ENCODE measurements at regions not wholly inside any gene's neighbourhood (a gene's known extent, or its start where the extent isn't known, plus 50 kb on each side); places are given as distances from the start of the nearest gene placed in this dataset.

DNA sequence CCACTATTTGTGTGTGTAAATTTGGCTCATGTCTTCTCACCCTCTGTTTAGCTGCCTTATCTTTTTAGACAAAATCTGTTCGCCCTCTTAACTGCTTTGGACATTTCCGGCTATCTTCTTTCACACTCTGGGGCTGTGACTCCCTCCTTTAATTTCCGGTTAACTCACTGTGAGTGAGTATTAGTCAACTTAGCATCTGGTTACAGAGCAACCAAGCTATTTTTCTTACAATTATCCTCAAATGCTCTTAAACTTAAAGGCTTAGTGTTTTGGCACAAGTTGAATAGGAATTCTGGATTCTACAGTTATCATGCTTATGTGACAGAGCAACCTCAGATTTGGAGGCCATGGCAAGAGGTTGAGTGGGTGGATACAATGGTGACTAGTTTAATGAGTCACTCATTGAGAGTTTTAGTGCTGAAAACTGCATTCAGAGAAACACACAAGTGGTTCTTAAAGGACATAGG, 177.6 kb upstream of the SEMA3A start:
- DNase-seq = no peak

DNA sequence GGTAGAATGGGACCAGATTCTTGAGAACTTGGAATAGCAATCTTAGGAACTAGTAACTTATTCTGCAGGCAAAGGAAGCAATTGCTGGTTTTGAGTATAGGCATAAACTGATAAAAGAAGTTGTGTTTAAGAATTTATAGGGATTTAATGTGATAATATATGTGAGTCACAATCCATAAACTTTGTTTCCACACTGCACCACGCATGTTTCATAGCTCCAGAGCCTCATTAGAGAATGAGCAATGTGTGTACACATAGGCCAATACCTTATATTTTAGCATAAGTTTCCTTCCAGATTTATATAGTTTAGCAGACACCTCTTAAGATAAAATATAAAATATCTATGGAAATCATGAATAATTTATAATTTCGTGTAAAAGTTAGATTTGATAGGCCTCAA, 175.5 kb upstream of the SEMA3A start:
- no peak for DNase-seq

DNA sequence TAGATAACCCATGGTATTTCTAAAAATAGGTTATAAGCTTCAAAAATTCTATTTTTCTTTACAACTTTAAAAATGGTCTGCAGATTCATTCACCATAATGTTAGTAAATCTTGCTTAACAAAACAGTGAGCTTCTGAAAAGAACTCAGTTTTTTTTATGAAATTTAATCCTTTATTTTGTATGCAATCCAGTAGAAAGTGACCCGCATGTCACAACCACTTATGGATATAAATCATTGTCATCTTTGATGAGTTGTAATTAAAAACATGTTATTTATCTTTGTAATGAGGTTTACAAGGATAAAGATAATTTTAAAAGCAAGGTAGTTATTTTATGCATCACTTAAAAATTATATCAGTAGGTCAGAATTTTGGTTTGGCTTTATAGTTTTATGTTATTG, 173.5 kb upstream of the SEMA3A start:
- DNase-seq = no peak

DNA sequence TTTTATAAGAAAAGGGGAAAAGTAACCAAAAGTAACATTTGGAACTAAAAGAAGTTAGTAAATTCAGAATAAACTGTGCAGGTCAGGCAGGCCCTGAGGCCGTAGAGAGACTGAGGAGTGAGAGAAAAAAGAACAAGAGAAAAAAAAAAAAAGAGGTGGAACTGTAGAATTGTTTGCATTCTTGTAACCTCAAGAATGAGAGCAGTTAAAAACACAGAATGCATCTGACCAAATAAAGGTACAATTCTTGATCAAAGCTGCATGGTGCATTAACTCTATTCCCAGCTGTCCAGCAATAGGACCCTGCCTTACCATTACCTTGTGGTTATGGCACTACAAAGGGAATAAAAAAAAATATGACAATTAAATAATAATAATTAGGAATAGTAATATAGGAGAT, 170.1 kb upstream of the SEMA3A start:
- DNase-seq = no peak

DNA sequence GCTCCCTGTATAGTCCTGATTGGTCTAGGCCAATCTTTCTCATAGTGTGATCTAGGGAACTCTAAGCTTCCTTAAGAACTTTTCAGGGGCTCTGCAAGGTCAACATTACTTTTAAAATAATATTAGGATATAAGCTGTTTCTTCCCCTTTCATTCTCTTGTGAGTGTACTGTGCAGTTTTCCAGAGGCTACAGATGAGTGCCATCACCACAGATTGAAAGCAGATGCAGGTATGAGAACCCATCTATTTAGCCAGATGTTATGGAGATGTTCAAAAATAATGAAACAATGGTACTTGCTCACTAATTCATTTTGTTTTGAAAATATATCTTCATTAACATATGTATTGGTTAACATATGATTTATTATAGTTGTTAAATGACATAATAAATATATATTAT, 169.2 kb upstream of the SEMA3A start:
- DNase-seq = no peak

DNA sequence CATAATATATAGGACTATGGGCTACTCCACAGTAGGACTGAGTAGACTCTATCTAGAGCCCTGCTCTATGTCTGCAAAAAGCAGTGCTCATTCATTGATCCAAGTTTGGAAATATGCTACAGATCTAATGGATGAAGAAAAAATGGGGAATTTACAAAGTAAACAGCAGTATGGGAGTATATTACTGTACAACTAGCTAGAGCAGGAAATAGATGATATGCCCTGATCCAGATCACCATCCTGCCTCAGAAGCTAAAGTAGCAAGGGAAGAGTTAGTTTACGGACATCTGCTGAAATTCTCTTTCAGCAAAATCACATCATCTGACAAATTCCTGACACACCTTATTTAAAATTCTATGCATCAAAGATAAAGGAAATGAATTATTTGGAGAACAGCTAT, 168.2 kb upstream of the SEMA3A start:
- DNase-seq = no peak

DNA sequence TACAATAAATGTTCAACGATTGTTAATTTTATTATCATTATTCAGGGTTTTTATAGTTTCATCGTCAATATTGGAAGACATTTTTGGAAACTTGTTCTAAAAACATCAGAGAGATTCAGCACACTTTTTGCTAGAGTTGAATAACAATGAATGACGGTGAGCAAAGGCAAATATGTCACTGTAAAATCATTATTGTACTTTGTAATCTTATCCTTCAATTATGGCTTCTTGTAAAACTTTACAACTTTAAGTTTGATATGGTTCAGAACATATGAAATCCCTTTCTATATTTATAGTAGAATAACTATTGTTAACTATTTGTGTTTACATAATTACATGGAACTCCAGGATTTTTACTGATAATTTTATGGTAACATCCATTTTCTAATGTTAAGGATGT, 167.8 kb upstream of the SEMA3A start:
- DNase-seq = no peak

DNA sequence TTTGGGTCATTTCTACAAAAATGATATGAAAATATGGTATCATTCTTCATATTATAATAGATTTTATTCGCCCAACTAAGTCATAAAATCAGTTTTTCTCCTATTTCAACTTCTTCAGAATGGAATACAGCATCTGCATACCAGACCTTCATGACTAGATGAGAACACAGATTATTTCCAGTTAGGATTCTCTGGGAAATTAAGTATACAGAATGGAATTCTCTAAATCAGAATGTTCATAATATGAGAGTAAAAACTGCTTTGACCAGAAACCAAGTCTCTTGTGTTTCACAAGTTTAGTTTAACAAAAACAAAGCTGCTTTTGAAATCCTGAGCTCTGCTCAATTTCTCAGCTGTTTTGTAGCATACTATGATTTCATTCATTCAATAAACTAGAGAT, 160.3 kb upstream of the SEMA3A start:
- no peak for DNase-seq

DNA sequence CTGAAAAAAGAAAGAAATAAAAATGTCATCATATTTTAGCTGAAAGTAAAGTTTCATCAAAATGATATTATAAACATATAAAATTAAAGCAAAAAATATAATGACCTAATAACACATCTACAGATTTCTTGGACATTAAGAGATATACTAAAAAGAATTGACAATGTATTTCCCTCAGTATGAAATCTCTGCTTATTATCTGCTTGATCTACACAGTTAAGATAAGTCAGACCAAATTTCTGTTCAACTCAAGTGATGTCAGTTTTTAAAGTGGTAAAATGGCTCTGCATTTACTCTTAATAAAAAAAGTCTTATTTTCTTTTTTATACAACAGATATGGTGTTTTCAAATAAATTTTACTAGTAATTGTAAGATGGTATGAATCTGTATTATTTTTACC, 159.4 kb upstream of the SEMA3A start:
- no peak for DNase-seq

DNA sequence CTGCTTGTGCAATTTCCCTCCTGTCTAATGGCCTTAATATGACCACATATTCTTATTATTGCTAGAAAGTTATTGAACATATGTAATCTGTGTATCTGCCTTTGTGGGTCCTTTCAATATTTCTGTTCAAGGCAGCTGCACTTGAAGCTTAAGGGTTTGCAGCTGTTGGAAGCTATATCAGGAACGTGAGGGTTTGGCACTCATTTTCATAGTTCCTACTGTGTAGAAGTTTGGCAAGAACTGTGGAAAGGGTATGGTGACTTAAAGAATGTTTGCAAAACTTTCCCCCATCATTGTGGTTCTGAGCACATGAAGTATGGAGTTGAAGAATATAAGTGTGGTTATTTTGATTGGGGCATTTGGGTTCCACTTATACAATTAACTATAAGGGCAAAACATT, 144.7 kb upstream of the SEMA3A start:
- DNase-seq = no peak

DNA sequence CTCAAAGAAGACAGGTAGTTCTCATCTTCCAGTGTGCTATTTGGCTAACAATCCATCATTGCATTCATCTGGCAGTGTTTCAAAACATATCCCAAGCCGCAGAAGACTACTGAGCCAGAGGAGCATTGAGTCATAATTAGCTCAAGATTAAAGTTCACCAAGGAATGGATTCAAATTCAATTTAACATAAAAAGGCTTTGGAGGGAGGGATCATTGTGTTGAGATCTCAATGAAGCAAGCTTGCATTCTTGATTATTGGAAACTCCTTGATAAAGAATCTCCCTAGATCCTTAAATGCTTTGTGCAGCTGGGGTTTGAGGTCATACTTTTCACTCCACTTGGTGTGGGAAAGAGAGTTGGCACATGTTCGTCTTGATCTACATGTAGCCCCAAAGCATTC, 142.8 kb upstream of the SEMA3A start:
- no peak for DNase-seq

DNA sequence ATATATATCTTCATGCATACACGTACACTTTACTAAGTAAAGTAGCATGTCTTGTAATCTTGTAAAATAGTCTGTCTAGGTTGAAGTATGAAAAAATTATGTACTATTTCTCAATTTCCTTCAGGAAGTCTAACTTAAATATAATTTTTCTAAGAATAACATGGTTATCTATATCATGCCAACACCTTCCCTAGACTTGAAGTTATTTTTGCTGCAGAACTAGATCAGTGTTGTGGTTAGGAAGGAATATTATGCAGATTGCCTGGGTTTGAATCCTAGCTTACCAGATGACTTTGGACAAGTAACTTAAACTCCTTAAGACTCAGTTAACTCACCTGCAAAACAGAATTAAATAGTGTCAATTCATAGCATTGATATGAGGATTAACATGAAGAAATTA, 142.2 kb upstream of the SEMA3A start:
- no peak for DNase-seq

DNA sequence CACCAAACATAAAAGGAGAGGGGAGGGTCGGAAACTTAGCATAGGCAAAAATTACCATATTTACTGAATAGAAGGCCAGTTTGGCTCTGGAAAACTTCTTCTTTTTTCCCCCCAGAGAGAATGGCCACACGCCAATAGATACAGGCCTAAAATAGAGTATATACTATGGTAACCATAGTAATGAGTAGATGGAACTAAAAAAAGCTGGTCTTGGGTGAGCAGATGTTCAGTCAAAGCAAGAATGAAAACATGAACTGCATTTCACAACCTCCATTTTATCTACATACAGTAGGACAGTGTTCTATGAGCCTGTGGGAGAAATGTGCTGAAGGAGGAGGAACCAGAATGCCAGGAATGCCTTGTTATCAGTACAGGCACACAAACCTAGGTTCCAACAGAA, 141.7 kb upstream of the SEMA3A start:
- peak; percentile 17 for DNase-seq

DNA sequence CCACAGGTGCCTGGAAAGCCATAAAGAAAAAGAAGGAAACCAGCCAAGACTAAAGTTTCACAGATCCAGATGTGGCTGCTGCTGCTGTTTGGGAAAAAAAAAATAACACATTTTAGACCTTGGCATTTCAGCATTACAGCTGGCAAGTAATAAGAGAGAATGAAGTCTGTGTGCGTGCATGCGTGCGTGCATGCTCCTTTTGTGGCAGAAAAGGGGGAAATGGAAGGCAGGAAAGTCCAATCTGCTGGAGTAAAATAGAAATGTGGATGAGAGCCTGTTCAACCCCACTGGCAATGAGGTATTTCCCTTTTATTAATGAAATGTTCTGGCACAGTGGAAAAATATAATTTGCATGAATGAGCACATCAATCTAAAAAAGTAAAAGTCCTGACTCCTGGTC, 137.0 kb upstream of the SEMA3A start:
- DNase-seq = no peak

DNA sequence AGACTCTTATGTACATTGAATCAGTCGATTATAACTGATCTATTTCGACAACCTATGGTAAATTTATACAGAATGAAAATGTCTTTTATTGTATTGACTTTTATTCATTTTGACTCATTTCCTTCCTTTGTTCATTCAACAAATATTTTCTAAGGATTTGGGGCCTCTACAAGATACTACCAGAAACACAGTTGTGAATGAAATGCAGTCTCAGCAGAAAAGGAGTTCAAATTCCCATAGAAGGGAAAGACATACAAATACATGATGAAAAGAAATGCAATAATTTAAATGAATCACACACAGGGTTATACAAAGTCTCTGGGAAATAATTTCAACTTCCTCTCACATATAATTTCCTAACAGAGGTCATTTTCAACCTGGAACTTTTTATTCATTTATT, 134.0 kb upstream of the SEMA3A start:
- no peak for DNase-seq

DNA sequence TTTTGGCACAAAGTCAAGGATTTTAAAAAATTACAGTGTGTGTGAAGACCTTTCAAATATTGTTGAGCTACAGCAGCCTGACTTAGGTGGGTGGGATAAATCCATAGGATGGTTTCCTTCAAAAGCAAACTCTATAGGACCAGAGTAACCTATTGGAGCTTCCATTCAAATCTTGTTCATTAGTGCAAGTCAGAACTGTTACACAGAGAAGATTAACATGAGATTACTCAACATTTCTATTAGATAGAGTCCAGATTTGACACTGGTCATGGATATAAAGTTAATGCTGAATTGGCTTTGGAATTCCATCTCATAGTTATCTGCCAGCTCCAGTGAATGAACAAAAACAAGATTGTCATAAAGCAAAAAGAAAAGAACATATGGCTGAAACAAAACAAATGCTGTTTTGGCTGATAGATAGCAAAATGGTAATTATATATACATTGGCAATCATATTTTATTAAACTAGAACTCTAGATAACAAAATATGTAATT, 129.6 kb upstream of the SEMA3A start:
- no peak for DNase-seq

DNA sequence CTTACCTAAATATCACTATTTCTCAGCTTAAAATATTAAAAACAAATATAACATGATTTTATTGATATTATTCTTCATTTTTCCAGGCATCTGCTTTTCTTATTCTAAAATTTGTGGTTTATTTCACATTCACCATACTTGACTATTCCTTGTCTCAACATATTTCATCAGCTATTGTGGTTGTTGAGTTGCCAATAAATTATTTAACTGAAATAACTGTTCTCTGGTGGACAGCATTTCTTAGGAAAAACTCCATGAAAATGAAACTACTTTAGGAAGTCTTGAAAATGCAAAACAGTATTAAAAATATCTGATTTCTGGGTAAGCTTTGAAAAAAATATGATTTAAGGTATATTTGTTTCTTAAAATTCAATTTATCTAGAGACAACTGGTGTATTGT, 122.9 kb upstream of the SEMA3A start:
- no peak for DNase-seq

DNA sequence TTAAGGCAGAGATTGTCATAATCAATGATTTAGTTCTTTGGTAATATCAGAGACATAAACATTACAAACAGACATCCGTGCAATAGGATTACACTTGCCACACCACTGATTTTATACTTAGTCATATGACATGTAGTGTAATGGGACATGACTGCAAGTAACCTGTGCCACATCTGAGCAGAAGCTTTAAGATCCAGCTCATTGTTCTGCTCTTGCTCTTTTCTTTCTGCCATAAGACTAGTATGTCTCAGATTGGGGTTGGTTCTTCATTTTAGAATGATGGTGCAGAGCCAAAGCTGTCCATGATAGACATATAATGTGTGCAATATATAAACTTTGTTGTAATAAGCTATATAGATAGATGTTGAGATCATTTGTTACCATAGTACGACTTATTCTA, 119.7 kb upstream of the SEMA3A start:
- DNase-seq = no peak

DNA sequence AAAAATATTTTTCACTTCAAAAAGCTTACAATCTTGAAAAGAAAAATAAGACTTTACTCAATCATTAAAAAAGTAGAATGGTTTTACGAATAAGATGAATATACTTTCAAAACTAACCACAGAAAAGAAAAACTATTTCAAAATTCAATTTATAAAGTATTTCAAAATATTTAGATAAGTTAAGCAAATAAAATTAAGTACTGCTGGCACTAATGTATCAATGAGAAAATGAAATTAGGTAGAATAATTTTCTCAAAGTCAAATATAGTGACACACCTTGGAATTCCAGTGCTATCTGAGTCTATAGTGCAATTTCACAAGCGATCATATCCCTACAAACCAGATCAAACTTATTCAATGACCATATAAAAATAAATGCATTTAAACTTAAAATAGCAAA, 109.8 kb upstream of the SEMA3A start:
- no peak for DNase-seq

DNA sequence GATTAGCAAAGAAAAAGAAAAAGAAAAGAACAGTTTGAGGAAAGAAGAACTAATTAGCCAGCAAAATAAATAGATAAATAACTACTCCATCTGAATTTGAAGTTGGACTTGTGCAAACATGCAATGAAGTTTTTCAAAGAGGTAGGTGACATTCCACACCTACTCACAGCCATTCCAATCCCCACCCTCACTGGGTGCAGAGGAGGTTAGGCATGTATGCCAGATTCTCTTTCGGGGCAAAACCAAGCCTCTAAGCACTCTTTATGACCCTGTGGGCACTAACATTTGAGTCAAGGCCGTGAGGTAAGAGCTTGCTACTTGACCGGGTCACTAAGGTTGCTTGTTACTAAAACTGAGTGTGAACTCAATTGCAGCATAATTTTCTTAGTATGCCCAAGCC, 108.4 kb upstream of the SEMA3A start:
- DNase-seq = no peak

DNA sequence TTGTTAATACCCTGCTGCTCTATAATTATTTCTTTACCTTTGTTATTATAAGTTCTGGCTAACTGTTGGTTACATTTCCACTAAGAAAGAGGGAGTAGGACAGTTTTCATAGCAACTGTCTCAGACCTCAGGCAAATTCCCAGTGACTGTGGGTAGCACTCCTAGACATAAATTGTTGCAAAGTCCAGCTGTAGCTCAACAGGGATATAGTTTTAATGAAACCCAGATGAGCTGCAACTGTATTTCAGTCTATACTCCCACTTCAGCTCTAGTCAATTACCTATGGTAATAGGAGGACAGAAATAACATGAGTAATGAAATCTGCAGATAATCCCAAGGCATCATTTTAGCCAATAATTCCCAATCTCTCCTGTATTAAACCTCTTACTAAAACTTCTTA, 103.0 kb upstream of the SEMA3A start:
- no peak for DNase-seq

DNA sequence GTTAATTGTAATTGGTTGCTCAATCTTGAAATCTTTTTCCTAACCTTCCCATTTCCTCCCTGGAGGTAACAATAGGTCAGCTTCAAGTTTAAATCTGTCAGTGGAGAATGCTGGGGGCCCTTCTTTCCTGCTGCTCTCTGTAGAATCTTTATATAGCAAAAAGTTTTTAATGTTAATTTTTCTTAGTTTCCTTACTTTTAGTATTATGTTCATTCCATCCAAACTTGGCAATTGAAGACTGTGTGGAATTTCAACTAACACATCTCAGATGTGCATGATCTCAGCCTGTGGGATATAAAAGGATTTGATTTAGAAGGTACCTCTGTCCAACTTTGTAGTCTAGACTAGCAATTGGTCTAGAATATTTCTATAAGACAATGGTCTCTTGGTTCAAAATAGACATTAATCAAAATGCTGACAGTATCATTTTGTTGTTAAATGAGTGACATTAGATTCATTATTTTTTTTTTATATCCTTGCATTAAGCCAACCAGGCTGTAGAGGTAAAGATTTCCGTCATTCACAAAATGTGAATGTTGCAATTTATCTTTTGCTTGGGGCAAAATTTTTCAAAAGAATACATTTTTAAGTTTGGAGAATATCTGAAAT, 100.4 kb upstream of the SEMA3A start:
- DNase-seq = no peak

DNA sequence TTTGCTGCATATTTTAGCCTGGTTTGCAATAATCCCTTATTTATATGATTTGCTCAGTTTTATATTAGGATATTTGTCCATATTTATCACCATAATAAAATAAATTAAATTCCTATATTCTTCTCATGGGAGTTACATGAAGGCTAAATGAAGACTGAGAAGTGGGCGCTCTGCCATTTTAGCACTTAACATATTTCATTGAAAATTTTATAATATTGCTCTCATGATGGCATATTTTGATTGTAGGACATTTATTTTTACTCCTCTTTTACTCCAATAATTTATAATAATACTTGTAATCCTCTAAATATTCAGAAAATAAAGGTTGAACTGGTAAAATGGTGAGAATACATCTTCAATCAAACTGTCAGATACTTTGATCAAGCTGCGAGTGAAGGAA, 99.8 kb upstream of the SEMA3A start:
- no peak for DNase-seq

DNA sequence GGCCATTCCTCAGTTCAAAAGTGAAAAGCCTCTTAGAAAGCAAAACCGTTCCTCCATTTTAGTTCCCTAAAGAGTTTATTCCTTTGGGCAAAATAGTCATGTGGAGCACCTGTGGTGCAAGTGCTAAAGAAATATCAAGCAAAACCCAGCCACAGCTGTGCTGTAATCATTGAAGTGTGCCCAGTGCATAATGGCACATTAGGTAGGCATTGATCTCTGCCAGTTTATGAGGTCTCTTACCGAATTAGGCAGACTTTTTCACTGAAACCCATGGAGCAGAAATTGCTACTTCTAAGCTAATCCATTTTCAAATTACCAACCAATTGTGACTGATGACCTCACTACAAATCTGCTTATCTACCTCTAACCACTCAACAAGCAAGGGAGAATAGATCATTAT, 97.2 kb upstream of the SEMA3A start:
- DNase-seq = no peak

DNA sequence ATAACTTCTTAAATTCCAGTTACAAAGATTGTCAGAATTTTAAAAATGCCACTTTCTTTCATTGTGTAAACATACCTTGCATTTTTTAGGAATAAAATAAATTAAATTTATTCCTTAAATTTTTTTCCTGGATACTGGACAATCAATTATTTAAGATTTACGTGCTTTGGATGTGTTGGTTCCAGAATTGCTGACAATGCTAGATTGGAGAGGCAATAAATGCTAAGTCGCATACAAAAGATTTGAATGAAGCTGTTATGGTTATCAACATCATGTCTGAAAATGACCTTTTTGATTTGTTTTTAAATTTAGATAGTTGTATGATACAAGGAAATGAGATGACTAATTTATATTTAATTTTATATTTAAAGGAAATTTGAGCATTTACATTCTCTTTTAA, 89.2 kb upstream of the SEMA3A start:
- DNase-seq = no peak

DNA sequence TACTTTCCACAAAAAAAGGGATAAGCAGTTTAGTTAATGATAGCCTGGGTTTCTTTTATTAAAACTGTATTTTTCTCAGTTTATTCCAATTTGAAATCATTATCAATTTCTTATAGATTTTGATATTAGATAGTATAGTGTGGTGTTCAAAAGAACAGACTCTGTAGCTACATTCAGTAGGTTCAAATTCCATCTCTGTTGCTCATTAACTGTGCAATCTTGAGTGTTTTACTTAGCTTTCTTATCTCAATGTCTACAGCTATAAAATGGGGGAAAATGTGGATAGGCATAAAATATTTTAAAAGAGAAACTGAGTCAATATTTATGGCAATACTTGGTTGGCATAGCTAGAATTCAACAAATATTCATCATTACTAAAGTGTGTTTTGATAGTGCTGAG, 86.9 kb upstream of the SEMA3A start:
- no peak for DNase-seq

Data from NCI-H1694 treated with DMSO at 0.1 percent for 48 hours (cell line).